ENCODE measurements at regions not wholly inside any gene's neighbourhood (a gene's known extent, or its start where the extent isn't known, plus 50 kb on each side); places are given as distances from the start of the nearest gene placed in this dataset.

DNA sequence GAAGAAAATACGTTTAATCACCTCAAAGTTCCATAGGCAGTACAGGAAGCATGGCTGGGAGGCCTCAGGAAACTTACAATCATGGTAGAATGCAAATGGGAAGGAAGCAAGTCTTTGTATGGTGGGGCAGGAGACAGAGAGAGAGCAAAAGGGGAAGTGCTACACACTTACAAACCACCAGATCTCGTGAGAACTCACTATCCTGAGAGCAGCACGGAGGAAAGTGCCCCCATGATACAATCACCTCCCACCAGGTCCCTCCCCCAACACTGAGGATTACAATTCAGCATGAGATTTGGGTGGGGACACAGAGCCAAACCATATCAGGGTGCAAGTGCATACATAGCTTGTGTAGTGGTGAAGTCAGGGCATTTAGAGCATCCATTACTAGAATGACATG is 92.3 kb upstream of the ANKRD10 start:
- no peak for DNase-seq (ENCODE audit: low read depth)
- H3K4me3 ChIP-seq (ENCODE audit: low read depth, low read length), result no peak overlapping the region
- TF ChIP-seq, protein P1, sequence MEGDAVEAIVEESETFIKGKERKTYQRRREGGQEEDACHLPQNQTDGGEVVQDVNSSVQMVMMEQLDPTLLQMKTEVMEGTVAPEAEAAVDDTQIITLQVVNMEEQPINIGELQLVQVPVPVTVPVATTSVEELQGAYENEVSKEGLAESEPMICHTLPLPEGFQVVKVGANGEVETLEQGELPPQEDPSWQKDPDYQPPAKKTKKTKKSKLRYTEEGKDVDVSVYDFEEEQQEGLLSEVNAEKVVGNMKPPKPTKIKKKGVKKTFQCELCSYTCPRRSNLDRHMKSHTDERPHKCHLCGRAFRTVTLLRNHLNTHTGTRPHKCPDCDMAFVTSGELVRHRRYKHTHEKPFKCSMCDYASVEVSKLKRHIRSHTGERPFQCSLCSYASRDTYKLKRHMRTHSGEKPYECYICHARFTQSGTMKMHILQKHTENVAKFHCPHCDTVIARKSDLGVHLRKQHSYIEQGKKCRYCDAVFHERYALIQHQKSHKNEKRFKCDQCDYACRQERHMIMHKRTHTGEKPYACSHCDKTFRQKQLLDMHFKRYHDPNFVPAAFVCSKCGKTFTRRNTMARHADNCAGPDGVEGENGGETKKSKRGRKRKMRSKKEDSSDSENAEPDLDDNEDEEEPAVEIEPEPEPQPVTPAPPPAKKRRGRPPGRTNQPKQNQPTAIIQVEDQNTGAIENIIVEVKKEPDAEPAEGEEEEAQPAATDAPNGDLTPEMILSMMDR (IDR thresholded peaks at IDR 0.05; ENCODE audit: insufficient read depth, low read depth, low read length), result no peak

- peak; percentile 88 for DNase-seq (ENCODE audit: low read depth)
- TF ChIP-seq, protein P1 (IDR thresholded peaks at IDR 0.05; ENCODE audit: insufficient read depth, low read depth, low read length), result no peak
- no peak overlapping the region for H3K4me3 ChIP-seq (ENCODE audit: low read depth, low read length)
These were observed 91.7 kb upstream of the ANKRD10 start for GRCh38 chr13:111006506-111007031.

- TF ChIP-seq, protein P1 (IDR thresholded peaks at IDR 0.05; ENCODE audit: insufficient read depth, low read depth, low read length), result no peak
- no peak overlapping the region for H3K4me3 ChIP-seq (ENCODE audit: low read depth, low read length)
- DNase-seq (ENCODE audit: low read depth), result peak; percentile 76
These were observed 91.1 kb upstream of the ANKRD10 start for GRCh38 chr13:111005808-111006505.

DNA sequence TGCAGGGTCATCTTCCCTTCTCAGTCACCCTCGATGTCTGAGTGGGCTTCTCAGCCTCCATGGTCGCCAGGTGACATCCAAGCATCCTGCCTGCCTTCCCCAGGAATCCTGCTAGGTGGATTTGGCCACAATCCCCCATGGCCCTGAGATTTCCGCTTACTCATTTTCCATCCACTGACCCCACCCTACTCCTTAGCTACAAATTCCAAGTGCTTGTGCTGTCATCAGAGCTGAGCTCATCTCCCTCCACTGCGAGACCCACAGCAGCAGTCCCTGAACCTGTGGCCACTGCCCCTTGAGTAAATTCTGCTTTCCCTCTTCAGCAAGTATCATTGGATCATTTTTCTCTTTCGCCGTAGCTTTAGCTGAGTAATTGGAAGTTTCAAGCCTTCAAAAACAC is 90.5 kb upstream of the ANKRD10 start:
- no peak overlapping the region for H3K4me3 ChIP-seq (ENCODE audit: low read depth, low read length)

GRCh38 chr13:111004444-111004843 is 89.6 kb upstream of the ANKRD10 start:
- TF ChIP-seq, protein P1 (IDR thresholded peaks at IDR 0.05; ENCODE audit: insufficient read depth, low read depth, low read length), result no peak
- DNase-seq (ENCODE audit: low read depth), result no peak
- H3K4me3 ChIP-seq (ENCODE audit: low read depth, low read length), result no peak overlapping the region

More for the DNA sequence above, 90.5 kb upstream of the ANKRD10 start:
- TF ChIP-seq, protein P1 (IDR thresholded peaks at IDR 0.05; ENCODE audit: insufficient read depth, low read depth, low read length), result no peak
- peak; percentile 17 for DNase-seq (ENCODE audit: low read depth)

GRCh38 chr13:111001636-111002035 is 86.8 kb upstream of the ANKRD10 start:
- TF ChIP-seq, protein P1 (IDR thresholded peaks at IDR 0.05; ENCODE audit: insufficient read depth, low read depth, low read length), result no peak
- DNase-seq (ENCODE audit: low read depth), result no peak

More at GRCh38 chr13:111001636-111002035, 86.8 kb upstream of the ANKRD10 start:
- H3K4me3 ChIP-seq (ENCODE audit: low read depth, low read length), result no peak overlapping the region
